ENCODE measurements at regions not wholly inside any gene's neighbourhood (a gene's known extent, or its start where the extent isn't known, plus 50 kb on each side); places are given as distances from the start of the nearest gene placed in this dataset.

- no peak for TF ChIP-seq TAF1 (IDR thresholded peaks at IDR 0.05; ENCODE audit: low read depth)
- TF ChIP-seq CREB1 (IDR thresholded peaks at IDR 0.05; ENCODE audit: low read depth): no peak
- TF ChIP-seq EP300 (IDR thresholded peaks at IDR 0.05; ENCODE audit: borderline replicate concordance): no peak
- no peak for TF ChIP-seq YY1 (IDR thresholded peaks at IDR 0.05; ENCODE audit: low read depth)
- TF ChIP-seq MAX (IDR thresholded peaks at IDR 0.05): no peak
- no peak for TF ChIP-seq RAD21 (IDR thresholded peaks at IDR 0.05; ENCODE audit: low read depth)
- no peak for TF ChIP-seq TEAD4 (IDR thresholded peaks at IDR 0.05)
These were observed 85.2 kb downstream of the POLR1F start for GRCh38 chr7:19623676-19624075.

- TF ChIP-seq RAD21 (IDR thresholded peaks at IDR 0.05; ENCODE audit: low read depth): peak; percentile 41; the same call in 1 of the 2 replicates
- TF ChIP-seq TCF12 (IDR thresholded peaks at IDR 0.05; ENCODE audit: low read depth): no peak
- no peak for TF ChIP-seq YY1 (IDR thresholded peaks at IDR 0.05; ENCODE audit: low read depth)
- no peak for TF ChIP-seq NFIC (IDR thresholded peaks at IDR 0.05)
- TF ChIP-seq TEAD4 (IDR thresholded peaks at IDR 0.05): no peak
- no peak for TF ChIP-seq CREB1 (IDR thresholded peaks at IDR 0.05; ENCODE audit: low read depth)
These were observed 87.1 kb downstream of the POLR1F start for GRCh38 chr7:19621740-19622139.

GRCh38 chr7:19620470-19620869 lies 88.4 kb downstream of the POLR1F start:
- TF ChIP-seq YY1 (IDR thresholded peaks at IDR 0.05; ENCODE audit: low read depth) (no peak), ZBTB7A (IDR thresholded peaks at IDR 0.05; ENCODE audit: low read depth) (no peak), MAX (IDR thresholded peaks at IDR 0.05) (no peak), RAD21 (IDR thresholded peaks at IDR 0.05; ENCODE audit: low read depth) (no peak), CEBPB (IDR thresholded peaks at IDR 0.05) (no peak), TEAD4 (IDR thresholded peaks at IDR 0.05) (no peak), EGR1 (IDR thresholded peaks at IDR 0.05) (no peak), TAF1 (IDR thresholded peaks at IDR 0.05; ENCODE audit: low read depth) (no peak), CREB1 (IDR thresholded peaks at IDR 0.05; ENCODE audit: low read depth) (no peak), EP300 (IDR thresholded peaks at IDR 0.05; ENCODE audit: borderline replicate concordance) (no peak), FOXM1 (IDR thresholded peaks at IDR 0.05; ENCODE audit: borderline replicate concordance, low read depth) (no peak), TCF12 (IDR thresholded peaks at IDR 0.05; ENCODE audit: low read depth) (no peak)

- TF ChIP-seq CEBPB (IDR thresholded peaks at IDR 0.05): no peak
- no peak for TF ChIP-seq EP300 (IDR thresholded peaks at IDR 0.05; ENCODE audit: borderline replicate concordance)
- TF ChIP-seq CREB1 (IDR thresholded peaks at IDR 0.05; ENCODE audit: low read depth): no peak
- no peak for TF ChIP-seq MAX (IDR thresholded peaks at IDR 0.05)
- no peak for TF ChIP-seq ZBTB7A (IDR thresholded peaks at IDR 0.05; ENCODE audit: low read depth)
- TF ChIP-seq FOXM1 (IDR thresholded peaks at IDR 0.05; ENCODE audit: borderline replicate concordance, low read depth): no peak
- TF ChIP-seq TCF12 (IDR thresholded peaks at IDR 0.05; ENCODE audit: low read depth): no peak
- no peak for TF ChIP-seq RAD21 (IDR thresholded peaks at IDR 0.05; ENCODE audit: low read depth)
- no peak for TF ChIP-seq REST (IDR thresholded peaks at IDR 0.05; ENCODE audit: low read depth)
- no peak for TF ChIP-seq YY1 (IDR thresholded peaks at IDR 0.05; ENCODE audit: low read depth)
- no peak for TF ChIP-seq USF1 (IDR thresholded peaks at IDR 0.05)
- no peak for TF ChIP-seq TAF1 (IDR thresholded peaks at IDR 0.05; ENCODE audit: low read depth)
- no peak for TF ChIP-seq NFIC (IDR thresholded peaks at IDR 0.05)
- no peak for TF ChIP-seq TEAD4 (IDR thresholded peaks at IDR 0.05)
These were observed 89.7 kb downstream of the POLR1F start for GRCh38 chr7:19619122-19619521.

GRCh38 chr7:19617901-19618300 lies 90.9 kb downstream of the POLR1F start:
- no peak for TF ChIP-seq TAF1 (IDR thresholded peaks at IDR 0.05; ENCODE audit: low read depth)
- no peak for TF ChIP-seq TCF12 (IDR thresholded peaks at IDR 0.05; ENCODE audit: low read depth)
- TF ChIP-seq TEAD4 (IDR thresholded peaks at IDR 0.05): no peak
- TF ChIP-seq USF1 (IDR thresholded peaks at IDR 0.05): no peak

- no peak for TF ChIP-seq EGR1 (IDR thresholded peaks at IDR 0.05)
- TF ChIP-seq RAD21 (IDR thresholded peaks at IDR 0.05; ENCODE audit: low read depth): no peak
- TF ChIP-seq TEAD4 (IDR thresholded peaks at IDR 0.05): no peak
- no peak for TF ChIP-seq CEBPB (IDR thresholded peaks at IDR 0.05)
- TF ChIP-seq EP300 (IDR thresholded peaks at IDR 0.05; ENCODE audit: borderline replicate concordance): no peak
- TF ChIP-seq MAX (IDR thresholded peaks at IDR 0.05): no peak
- TF ChIP-seq TAF1 (IDR thresholded peaks at IDR 0.05; ENCODE audit: low read depth): no peak
- no peak for TF ChIP-seq ZBTB7A (IDR thresholded peaks at IDR 0.05; ENCODE audit: low read depth)
- no peak for TF ChIP-seq CREB1 (IDR thresholded peaks at IDR 0.05; ENCODE audit: low read depth)
- no peak for TF ChIP-seq TCF12 (IDR thresholded peaks at IDR 0.05; ENCODE audit: low read depth)
- no peak for TF ChIP-seq NFIC (IDR thresholded peaks at IDR 0.05)
- TF ChIP-seq USF1 (IDR thresholded peaks at IDR 0.05): no peak
- no peak for TF ChIP-seq FOXM1 (IDR thresholded peaks at IDR 0.05; ENCODE audit: borderline replicate concordance, low read depth)
- TF ChIP-seq REST (IDR thresholded peaks at IDR 0.05; ENCODE audit: low read depth): no peak
- TF ChIP-seq YY1 (IDR thresholded peaks at IDR 0.05; ENCODE audit: low read depth): no peak
These were observed 98.5 kb downstream of the POLR1F start for GRCh38 chr7:19610194-19610943.

Measured in Ishikawa (cell line).